T-cell (primary cell): ENCODE measurements at regions not wholly inside any gene's neighbourhood (a gene's known extent, or its start where the extent isn't known, plus 50 kb on each side); places are given as distances from the start of the nearest gene placed in this dataset.

ENCODE experiments used
- ATAC-seq, 4 experiments: fragments of 200-7000 bp in 3 of 4; fragments of 150-1000 bp in 1 of 4; cut with Tn5 transposase; replicated peaks in 1 of 4; 1 replicate in 3 of 4; 2 replicates in 1 of 4; pipeline ENCODE4 v1.10.0; 2021; ENCODE audit warnings: moderate library complexity in 3 of 4, mild to moderate bottlenecking in 2 of 4, moderate number of reproducible peaks in 1 of 4
- CTCF ChIA-PET, 2 donors: fragments of 300-600 bp; sonication (Branson Sonifier 250); formaldehyde crosslinking; loops; one replicate each; lab custom pipeline; 2022; ENCODE audit warnings: antibody characterized with exemption in 2 of 2; lab: Charles Lee
- POLR2A ChIA-PET, 2 donors: fragments of 300-600 bp; sonication (Branson Sonifier 250); formaldehyde crosslinking; loops; one replicate each; lab custom pipeline; 2022; ENCODE audit warnings: antibody characterized with exemption in 2 of 2; lab: Charles Lee
- DNase-seq, 35 experiments: peaks; one replicate each; pipeline versions ENCODE4 v3.0.0 to v3.0.0-alpha.2; 2013 to 2023
- H3K27ac ChIP-seq: one replicate; pipeline ENCODE4 v1.5.1; 2013; ENCODE audit warnings: low read length
- H3K27me3 ChIP-seq, 2 experiments: replicated peaks in 1 of 2; 1 replicate in 1 of 2; 2 replicates in 1 of 2; pipeline versions ENCODE4 v1.6.1 to v1.7.0; 2013; ENCODE audit warnings: low read length in 1 of 2, mixed read lengths in 1 of 2; ENCODE audit not compliant: control insufficient read depth in 2 of 2, insufficient read depth in 2 of 2; ENCODE audit errors: extremely low read depth in 1 of 2
- H3K36me3 ChIP-seq, 2 donors: 1 replicate in 1 of 2; 2 replicates in 1 of 2; pipeline versions ENCODE4 v1.6.1 to v1.7.0; 2013; ENCODE audit warnings: low read length in 1 of 2; ENCODE audit not compliant: control insufficient read depth in 2 of 2, insufficient read depth in 1 of 2; ENCODE audit errors: extremely low read depth in 1 of 2
- H3K4me1 ChIP-seq, 2 experiments: 1 replicate in 1 of 2; 2 replicates in 1 of 2; pipeline versions ENCODE4 v1.6.1 to v1.7.0; 2013; ENCODE audit warnings: low read length in 2 of 2, mixed read lengths in 1 of 2; ENCODE audit not compliant: insufficient read depth in 2 of 2, control insufficient read depth in 1 of 2; ENCODE audit errors: extremely low read depth in 1 of 2
- H3K4me3 ChIP-seq, 2 donors: 1 replicate in 1 of 2; 2 replicates in 1 of 2; pipeline versions ENCODE4 v1.5.1 to v1.7.0; 2013; ENCODE audit warnings: mild to moderate bottlenecking in 2 of 2, low read length in 1 of 2, moderate library complexity in 1 of 2; ENCODE audit not compliant: control insufficient read depth in 1 of 2; ENCODE audit errors: extremely low read depth in 1 of 2
- H3K9me3 ChIP-seq: 2 replicates; pipeline ENCODE4 v1.7.0; 2013
- H3K27ac Mint-ChIP-seq, 2 donors: one replicate each; pipeline ENCODE4 v1.8.0; 2020 to 2021; ENCODE audit warnings: mild to moderate bottlenecking in 2 of 2, mixed read lengths in 2 of 2
- H3K27me3 Mint-ChIP-seq, 2 donors: one replicate each; pipeline ENCODE4 v1.8.0; 2021 to 2022; ENCODE audit warnings: mixed read lengths in 2 of 2
- H3K36me3 Mint-ChIP-seq: one replicate; pipeline ENCODE4 v1.8.0; 2021; ENCODE audit warnings: mixed read lengths
- H3K4me1 Mint-ChIP-seq, 3 donors: one replicate each; pipeline ENCODE4 v1.8.0; 2020 to 2022; ENCODE audit warnings: mixed read lengths in 3 of 3, mild to moderate bottlenecking in 1 of 3
- H3K4me3 Mint-ChIP-seq, 3 donors: one replicate each; pipeline ENCODE4 v1.8.0; 2020 to 2022; ENCODE audit warnings: mild to moderate bottlenecking in 3 of 3, mixed read lengths in 3 of 3, moderate library complexity in 3 of 3
- H3K9me3 Mint-ChIP-seq, 3 donors: one replicate each; pipeline ENCODE4 v1.8.0; 2020 to 2022; ENCODE audit warnings: mixed read lengths in 3 of 3
- WGBS: methylation state at CpG from one replicate; pipeline ENCODE4 v1.1.5; 2013; ENCODE audit warnings: missing lambda C conversion rate; ENCODE audit not compliant: insufficient coverage; 5-methylcytosine and 5-hydroxymethylcytosine counted together

DNA sequence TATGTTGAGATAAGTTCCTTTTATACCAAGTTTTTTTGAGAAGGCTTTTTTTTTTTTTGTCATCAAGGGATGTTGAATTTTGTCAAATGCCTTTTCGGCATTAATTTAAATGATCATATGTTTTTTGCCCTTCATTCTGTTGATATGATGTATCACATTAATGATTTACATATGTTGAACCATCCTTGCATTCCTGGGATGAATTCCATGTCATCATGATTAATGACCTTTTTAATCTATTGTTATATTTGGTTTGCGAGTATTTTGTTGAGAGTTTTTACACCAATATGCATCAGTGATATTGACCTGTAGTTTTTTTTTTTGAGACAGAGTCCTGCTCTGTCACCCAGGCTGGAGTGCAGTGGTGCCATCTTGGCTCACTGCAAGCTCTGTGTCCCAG lies 585.7 kb upstream of the FANCL start:
- Histone ChIP-seq H3K36me3 (no peaks in the 10 kb centered on the region), H3K27ac (no peak overlapping the region), H3K4me3 (no peak overlapping the region), H3K9me3 (no peaks in the 10 kb centered on the region), H3K4me1 (no peaks in the 10 kb centered on the region), H3K27me3 (no peaks in the 10 kb centered on the region)
- Mint-ChIP-seq H3K9me3 (peaks cover 21 to 59% (median 26%) of the 10 kb centered on the region in 3 donors), H3K4me1 (no peaks in the 10 kb centered on the region), H3K27ac (no peak overlapping the region), H3K36me3 (no peaks in the 10 kb centered on the region), H3K27me3 (no peaks in the 10 kb centered on the region), H3K4me3 (no peak overlapping the region)
- no peak for ATAC-seq
- ChIA-PET CTCF (no interaction called here), POLR2A (no interaction called here)
- DNase-seq, result no peak
- no CpG with 5 or more reads among the region's 2 CpGs for WGBS

GRCh38 chr2:58812771-58813344 lies 571.7 kb upstream of the FANCL start:
- H3K4me1 Mint-ChIP-seq, result no peaks in the 10 kb centered on the region
- DNase-seq (no peak), ATAC-seq (no peak)
- Histone ChIP-seq H3K27ac (no peak overlapping the region), H3K4me1 (no peaks in the 10 kb centered on the region), H3K4me3 (no peak overlapping the region), H3K9me3 (no peaks in the 10 kb centered on the region), H3K36me3 (no peaks in the 10 kb centered on the region), H3K27me3 (no peaks in the 10 kb centered on the region)
- H3K9me3 Mint-ChIP-seq, result no peaks in the 10 kb centered on the region
- H3K4me3 Mint-ChIP-seq, result no peak overlapping the region
- CTCF ChIA-PET, result no interaction called here
- POLR2A ChIA-PET, result no interaction called here
- no peaks in the 10 kb centered on the region for H3K27me3 Mint-ChIP-seq
- no peak overlapping the region for H3K27ac Mint-ChIP-seq
- 63% methylated on average over 1 of the region's 4 CpGs for WGBS
- H3K36me3 Mint-ChIP-seq, result no peaks in the 10 kb centered on the region

GRCh38 chr2:58805126-58805525 lies 564.0 kb upstream of the FANCL start:
- POLR2A ChIA-PET, result no interaction called here
- no peak overlapping the region for H3K27ac Mint-ChIP-seq
- Histone ChIP-seq H3K4me3 (no peak overlapping the region), H3K36me3 (no peaks in the 10 kb centered on the region), H3K27me3 (no peaks in the 10 kb centered on the region), H3K9me3 (no peaks in the 10 kb centered on the region), H3K4me1 (no peaks in the 10 kb centered on the region), H3K27ac (no peak overlapping the region)
- WGBS, result no CpG with 5 or more reads among the region's 1 CpG
- H3K4me3 Mint-ChIP-seq, result no peak overlapping the region
- peaks cover 0 to 4% (median 0%) of the 10 kb centered on the region in 3 donors for H3K9me3 Mint-ChIP-seq
- no peaks in the 10 kb centered on the region for H3K4me1 Mint-ChIP-seq
- H3K27me3 Mint-ChIP-seq, result peaks cover 0 to 4% of the 10 kb centered on the region in 2 donors
- no peak for DNase-seq
- CTCF ChIA-PET, result no interaction called here
- H3K36me3 Mint-ChIP-seq, result no peaks in the 10 kb centered on the region
- ATAC-seq, result no peak

DNA sequence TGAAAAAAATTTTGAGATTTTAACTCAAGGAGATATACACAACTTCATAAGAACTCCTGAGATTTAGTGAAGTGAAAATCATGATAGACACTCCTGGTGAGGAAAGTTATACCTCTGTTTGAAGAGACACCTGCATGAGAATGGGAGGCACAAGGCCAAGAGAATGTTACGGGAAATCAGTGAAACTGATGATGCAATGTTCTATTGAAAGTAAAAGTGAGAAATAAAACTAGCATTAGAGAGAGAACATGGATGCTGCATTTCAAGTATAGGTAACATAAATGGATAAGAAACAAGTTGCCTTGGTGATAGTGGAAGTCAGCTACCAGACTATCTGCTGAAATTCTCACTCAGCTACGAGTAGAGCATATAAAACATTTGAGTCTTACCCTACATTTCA lies 562.1 kb upstream of the FANCL start:
- H3K4me3 ChIP-seq, result no peak overlapping the region
- no CpG with 5 or more reads among the region's 2 CpGs for WGBS
- POLR2A ChIA-PET, result no interaction called here
- H3K9me3 Mint-ChIP-seq, result peaks cover 0 to 4% (median 3%) of the 10 kb centered on the region in 3 donors
- ATAC-seq (no peak), DNase-seq (no peak)
- H3K36me3 Mint-ChIP-seq, result no peaks in the 10 kb centered on the region
- no peaks in the 10 kb centered on the region for H3K36me3 ChIP-seq
- no peak overlapping the region for H3K27ac Mint-ChIP-seq
- CTCF ChIA-PET, result no interaction called here
- H3K4me1 Mint-ChIP-seq, result no peaks in the 10 kb centered on the region
- H3K27me3 ChIP-seq, result no peaks in the 10 kb centered on the region
- H3K4me1 ChIP-seq, result no peaks in the 10 kb centered on the region
- H3K4me3 Mint-ChIP-seq, result no peak overlapping the region
- H3K9me3 ChIP-seq, result no peaks in the 10 kb centered on the region
- no peak overlapping the region for H3K27ac ChIP-seq
- H3K27me3 Mint-ChIP-seq, result peaks cover 0 to 7% of the 10 kb centered on the region in 2 donors

DNA sequence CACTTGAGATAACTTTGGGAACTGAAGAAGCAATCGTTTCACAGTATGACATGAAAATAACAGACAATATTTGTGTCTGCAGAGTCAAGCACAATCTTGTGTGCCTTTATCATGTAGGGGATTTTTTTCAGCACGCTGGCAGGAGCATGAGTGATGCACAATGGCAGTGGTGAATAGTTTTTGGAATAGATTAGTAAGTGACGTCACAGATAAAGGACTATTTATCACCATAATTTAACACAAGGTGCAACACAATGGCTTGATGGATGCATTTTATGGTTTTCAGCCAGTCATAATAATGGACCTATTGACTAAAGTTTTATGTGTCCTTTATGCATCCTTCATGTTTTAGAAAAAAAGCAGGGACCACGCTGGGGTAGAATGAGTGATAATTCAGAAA lies 559.8 kb upstream of the FANCL start:
- no peak overlapping the region for H3K27ac ChIP-seq
- CTCF ChIA-PET, result no interaction called here
- ATAC-seq (no peak), DNase-seq (no peak)
- POLR2A ChIA-PET, result no interaction called here
- H3K27me3 ChIP-seq, result no peaks in the 10 kb centered on the region
- H3K9me3 ChIP-seq, result no peaks in the 10 kb centered on the region
- WGBS, result 60% methylated on average over 1 of the region's 4 CpGs
- H3K36me3 Mint-ChIP-seq, result no peaks in the 10 kb centered on the region
- no peak overlapping the region for H3K4me3 Mint-ChIP-seq
- H3K27ac Mint-ChIP-seq, result no peak overlapping the region
- H3K4me1 ChIP-seq, result no peaks in the 10 kb centered on the region
- H3K27me3 Mint-ChIP-seq, result peaks cover 0 to 7% of the 10 kb centered on the region in 2 donors
- no peak overlapping the region for H3K4me3 ChIP-seq
- peaks cover 0 to 4% (median 3%) of the 10 kb centered on the region in 3 donors for H3K9me3 Mint-ChIP-seq
- no peaks in the 10 kb centered on the region for H3K4me1 Mint-ChIP-seq
- no peaks in the 10 kb centered on the region for H3K36me3 ChIP-seq

DNA sequence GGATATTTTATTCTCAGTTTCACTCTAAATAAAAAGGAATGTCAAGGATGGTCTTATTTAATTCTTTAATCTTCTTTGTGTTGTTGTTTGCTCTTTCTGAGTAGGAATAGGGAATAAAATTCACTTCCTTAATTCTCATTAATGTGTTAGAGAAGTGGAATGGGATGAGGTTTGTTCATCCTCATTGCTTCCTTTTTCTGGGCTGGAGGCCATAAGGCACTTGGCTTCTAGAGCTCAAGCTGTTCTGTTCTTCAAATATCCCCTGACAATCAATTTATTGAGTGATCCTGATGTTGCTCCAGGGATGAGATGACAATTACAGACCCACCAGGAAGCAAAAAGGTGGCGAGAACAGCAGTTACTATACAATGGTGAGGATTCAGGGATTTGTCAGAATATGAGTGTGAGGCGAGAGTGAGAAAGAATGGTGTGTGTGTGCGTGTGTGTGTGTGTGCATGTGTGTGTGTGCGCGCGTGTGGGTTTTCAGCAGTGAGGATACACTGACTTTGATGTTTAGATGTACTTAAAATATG lies 557.6 kb upstream of the FANCL start:
- Mint-ChIP-seq H3K36me3 (no peaks in the 10 kb centered on the region), H3K9me3 (peaks cover 0 to 3% (median 0%) of the 10 kb centered on the region in 3 donors), H3K4me3 (no peak overlapping the region), H3K27me3 (peaks cover 0 to 7% of the 10 kb centered on the region in 2 donors), H3K4me1 (no peaks in the 10 kb centered on the region), H3K27ac (no peak overlapping the region)
- Histone ChIP-seq H3K9me3 (no peaks in the 10 kb centered on the region), H3K27ac (no peak overlapping the region), H3K4me3 (no peak overlapping the region), H3K36me3 (no peaks in the 10 kb centered on the region), H3K4me1 (no peaks in the 10 kb centered on the region), H3K27me3 (no peaks in the 10 kb centered on the region)
- no peak for DNase-seq
- 81% methylated on average over 3 of the region's 6 CpGs for WGBS
- ChIA-PET POLR2A (no interaction called here), CTCF (no interaction called here)
- ATAC-seq, result no peak
